DND-41 (cell line): ENCODE measurements at regions not wholly inside any gene's neighbourhood (a gene's known extent, or its start where the extent isn't known, plus 50 kb on each side); places are given as distances from the start of the nearest gene placed in this dataset.

Experiments used
- CTCF ChIP-seq: IDR thresholded peaks from 2 replicates; pipeline ENCODE4 v1.5.1; 2012; ENCODE audit warnings: borderline replicate concordance, low read length, moderate library complexity, mild to moderate bottlenecking; ENCODE audit not compliant: poor library complexity, severe bottlenecking; ENCODE audit errors: extremely low read depth
- EZH2 ChIP-seq: IDR thresholded peaks from 3 replicates; pipeline ENCODE4 v1.6.1; 2012; ENCODE audit warnings: borderline replicate concordance, low read depth, mild to moderate bottlenecking, moderate library complexity, low read length, inconsistent platforms; ENCODE audit not compliant: severe bottlenecking

DNA sequence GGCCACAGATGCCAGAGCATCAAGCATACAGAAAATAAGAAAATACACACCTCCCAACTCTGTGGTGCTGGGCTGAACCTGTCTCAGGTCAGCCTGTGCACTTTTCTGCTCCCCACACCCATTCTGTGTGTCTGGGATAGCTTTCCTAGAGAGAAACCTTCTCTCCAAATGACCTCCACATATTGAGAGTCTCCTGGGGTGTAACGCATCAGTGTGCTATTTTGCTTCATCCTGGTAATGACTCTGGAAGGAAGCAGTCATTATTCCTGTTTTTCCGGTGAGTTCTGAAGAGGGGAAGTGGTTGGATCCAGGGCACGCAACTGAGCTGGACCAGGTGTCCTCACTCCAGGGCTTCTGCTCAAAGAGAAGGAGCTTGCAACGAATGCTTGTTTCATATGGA is 73.2 kb upstream of the SH3PXD2B start:
- TF ChIP-seq CTCF (no peak), EZH2 (no peak)
